ENCODE measurements at regions not wholly inside any gene's neighbourhood (a gene's known extent, or its start where the extent isn't known, plus 50 kb on each side); places are given as distances from the start of the nearest gene placed in this dataset.

GRCh38 chr20:40610730-40611129, 78.3 kb downstream of the MAFB start:
- H3K9me3 ChIP-seq: no peaks in the 10 kb centered on the region
- H3K36me3 ChIP-seq: no peaks in the 10 kb centered on the region
- H3K27ac ChIP-seq: no peak overlapping the region
- H3K4me1 ChIP-seq: no peaks in the 10 kb centered on the region
- 89% methylated on average over 3 of the region's 3 CpGs for WGBS
- TF ChIP-seq POLR2AphosphoS5 (IDR thresholded peaks at IDR 0.05): no peak
- no peak for TF ChIP-seq CTCF (IDR thresholded peaks at IDR 0.05)
- TF ChIP-seq POLR2A (IDR thresholded peaks at IDR 0.05): no peak
- no peak for TF ChIP-seq EP300 (IDR thresholded peaks at IDR 0.05)
- no peaks in the 10 kb centered on the region for H3K27me3 ChIP-seq
- no peak overlapping the region for H3K4me3 ChIP-seq
- DNase-seq (ENCODE audit: low spot score in 2 of 2): no peak

GRCh38 chr20:40607927-40608326, 81.1 kb downstream of the MAFB start:
- Histone ChIP-seq H3K27me3 (no peaks in the 10 kb centered on the region), H3K4me1 (no peaks in the 10 kb centered on the region), H3K4me3 (no peak overlapping the region), H3K36me3 (no peaks in the 10 kb centered on the region), H3K9me3 (no peaks in the 10 kb centered on the region), H3K27ac (no peak overlapping the region)
- no peak for DNase-seq (ENCODE audit: low spot score in 2 of 2)
- WGBS: 89% methylated on average over 5 of the region's 5 CpGs
- TF ChIP-seq CTCF (IDR thresholded peaks at IDR 0.05): no peak
- no peak for TF ChIP-seq POLR2A (IDR thresholded peaks at IDR 0.05)
- TF ChIP-seq EP300 (IDR thresholded peaks at IDR 0.05): no peak
- no peak for TF ChIP-seq POLR2AphosphoS5 (IDR thresholded peaks at IDR 0.05)

GRCh38 chr20:40606660-40607059, 82.4 kb downstream of the MAFB start:
- WGBS: 31% methylated on average over 2 of the region's 2 CpGs
- H3K4me1 ChIP-seq: no peaks in the 10 kb centered on the region
- no peaks in the 10 kb centered on the region for H3K27me3 ChIP-seq
- DNase-seq (ENCODE audit: low spot score in 2 of 2): no peak
- no peaks in the 10 kb centered on the region for H3K9me3 ChIP-seq
- H3K36me3 ChIP-seq: no peaks in the 10 kb centered on the region
- H3K4me3 ChIP-seq: no peak overlapping the region
- no peak for TF ChIP-seq EP300 (IDR thresholded peaks at IDR 0.05)
- no peak for TF ChIP-seq POLR2AphosphoS5 (IDR thresholded peaks at IDR 0.05)
- TF ChIP-seq CTCF (IDR thresholded peaks at IDR 0.05): no peak
- no peak overlapping the region for H3K27ac ChIP-seq

- no peak for DNase-seq (ENCODE audit: low spot score in 2 of 2)
- Histone ChIP-seq H3K27ac (no peak overlapping the region), H3K9me3 (no peaks in the 10 kb centered on the region), H3K4me1 (no peaks in the 10 kb centered on the region), H3K27me3 (no peaks in the 10 kb centered on the region), H3K4me3 (no peak overlapping the region), H3K36me3 (no peaks in the 10 kb centered on the region)
- 87% methylated on average over 3 of the region's 3 CpGs for WGBS
- TF ChIP-seq POLR2AphosphoS5 (IDR thresholded peaks at IDR 0.05) (no peak), EP300 (IDR thresholded peaks at IDR 0.05) (no peak), CTCF (IDR thresholded peaks at IDR 0.05) (no peak), POLR2A (IDR thresholded peaks at IDR 0.05) (no peak)
Measured at GRCh38 chr20:40606237-40606636, 82.8 kb downstream of the MAFB start.

- Histone ChIP-seq H3K9me3 (no peaks in the 10 kb centered on the region), H3K4me1 (no peaks in the 10 kb centered on the region), H3K27ac (no peak overlapping the region), H3K36me3 (no peaks in the 10 kb centered on the region), H3K27me3 (no peaks in the 10 kb centered on the region), H3K4me3 (no peak overlapping the region)
- WGBS: no CpG with 5 or more reads among the region's 5 CpGs
- DNase-seq (ENCODE audit: low spot score in 2 of 2): no peak
- TF ChIP-seq EP300 (IDR thresholded peaks at IDR 0.05): no peak
- TF ChIP-seq POLR2AphosphoS5 (IDR thresholded peaks at IDR 0.05): no peak
- TF ChIP-seq POLR2A (IDR thresholded peaks at IDR 0.05): no peak
- TF ChIP-seq CTCF (IDR thresholded peaks at IDR 0.05): no peak
Measured at GRCh38 chr20:40604416-40604815, 84.6 kb downstream of the MAFB start.
